Caco-2 (cell line): ENCODE measurements at regions not wholly inside any gene's neighbourhood (a gene's known extent, or its start where the extent isn't known, plus 50 kb on each side); places are given as distances from the start of the nearest gene placed in this dataset.

ENCODE experiments used
- BruUV-seq: library from RNA; stranded (reverse); fragments of 400-500 nt; replicated peaks from 2 replicates; lab custom pipeline; 2021; lab: Mats Ljungman, UMichigan
- CTCF ChIA-PET: fragments of 300-600 bp; sonication (Branson Sonifier 250); formaldehyde crosslinking; loops from one replicate; lab custom pipeline; 2022; ENCODE audit warnings: antibody characterized with exemption; lab: Charles Lee
- POLR2A ChIA-PET: fragments of 300-600 bp; sonication (Branson Sonifier 250); formaldehyde crosslinking; loops from one replicate; lab custom pipeline; 2022; ENCODE audit warnings: antibody characterized with exemption; lab: Charles Lee
- DNase-seq, 2 experiments: peaks; one replicate each; pipeline versions ENCODE4 v3.0.0 to v3.0.0-alpha.2; 2020 to 2022
- H3K27me3 ChIP-seq: replicated peaks from 2 replicates; pipeline ENCODE4 v1.6.0; 2011; ENCODE audit warnings: low read length; ENCODE audit not compliant: control insufficient read depth, insufficient read depth
- H3K36me3 ChIP-seq: 2 replicates; pipeline ENCODE4 v1.5.1; 2011; ENCODE audit warnings: low read length; ENCODE audit not compliant: control insufficient read depth, insufficient read depth
- H3K4me1 ChIP-seq: fragments of 250-450 bp; sonication (Bioruptor Pico); 2 replicates; pipeline ENCODE4 v1.5.1; 2020; ENCODE audit warnings: mild to moderate bottlenecking
- H3K4me3 ChIP-seq: 2 replicates; pipeline ENCODE4 v1.5.1; 2011; ENCODE audit warnings: low read depth, mild to moderate bottlenecking, control low read depth, low read length
- H3K9me3 ChIP-seq: fragments of 250-450 bp; sonication (Bioruptor Pico); 2 replicates; pipeline ENCODE4 v1.5.1; 2020; ENCODE audit warnings: mild to moderate bottlenecking, moderate library complexity
- H3K27ac Mint-ChIP-seq: one replicate; pipeline ENCODE4 v1.8.0; 2022; ENCODE audit warnings: mixed read lengths; ENCODE audit not compliant: unreplicated experiment
- H3K27me3 Mint-ChIP-seq: one replicate; pipeline ENCODE4 v1.8.0; 2022; ENCODE audit warnings: mixed read lengths; ENCODE audit not compliant: insufficient read depth, unreplicated experiment
- H3K36me3 Mint-ChIP-seq: one replicate; pipeline ENCODE4 v1.8.0; 2022; ENCODE audit warnings: mild to moderate bottlenecking, mixed read lengths; ENCODE audit not compliant: insufficient read depth, unreplicated experiment
- H3K4me1 Mint-ChIP-seq: one replicate; pipeline ENCODE4 v1.8.0; 2022; ENCODE audit warnings: low read depth, mixed read lengths; ENCODE audit not compliant: unreplicated experiment
- H3K4me3 Mint-ChIP-seq: one replicate; pipeline ENCODE4 v1.8.0; 2022; ENCODE audit warnings: mild to moderate bottlenecking, moderate library complexity, mixed read lengths; ENCODE audit not compliant: unreplicated experiment
- H3K9me3 Mint-ChIP-seq: one replicate; pipeline ENCODE4 v1.8.0; 2022; ENCODE audit warnings: mixed read lengths; ENCODE audit not compliant: unreplicated experiment
- intact Hi-C: fragments of 100-400 bp; cut with micrococcal nuclease; formaldehyde crosslinking; loops from one replicate; pipeline ENCODE4 v1.10.0; 2022; ENCODE audit not compliant: unreplicated experiment
- TF ChIP-seq, protein P1 (sequence below), 2 experiments: fragments of 200-600 bp in 1 of 2; IDR thresholded peaks; 1 replicate in 1 of 2; 2 replicates in 1 of 2; pipeline versions ENCODE4 v1.5.1 to v1.8.0; 2011 to 2022; ENCODE audit warnings: antibody characterized with exemption in 1 of 2, control low read depth in 1 of 2, inconsistent platforms in 1 of 2, low read depth in 1 of 2, low read length in 1 of 2, mild to moderate bottlenecking in 1 of 2, moderate library complexity in 1 of 2; ENCODE audit not compliant: insufficient read depth in 1 of 2, severe bottlenecking in 1 of 2, unreplicated experiment in 1 of 2

DNA sequence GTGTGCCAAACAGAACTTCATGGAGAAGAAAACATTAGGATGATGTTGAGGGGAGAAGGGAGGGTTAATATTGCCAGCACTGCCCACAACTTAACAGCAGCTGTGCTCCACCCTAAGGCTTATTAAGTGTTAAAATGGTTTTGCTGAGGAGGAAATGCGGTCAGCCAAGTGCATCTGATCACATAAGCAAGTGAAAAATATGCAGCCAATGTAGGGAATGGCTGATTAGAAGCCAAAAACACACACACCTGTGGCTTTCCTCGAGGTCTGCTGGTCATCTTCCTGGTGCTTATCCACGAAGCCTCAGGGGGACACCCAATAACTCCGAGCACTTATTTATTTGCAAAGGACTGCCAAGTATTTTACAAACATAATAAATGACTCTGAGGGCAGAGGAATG is 66.3 kb upstream of the GPR45 start:
- no peaks in the 10 kb centered on the region for H3K4me1 ChIP-seq
- Mint-ChIP-seq H3K4me1 (no peaks in the 10 kb centered on the region), H3K27me3 (peaks cover 12% of the 10 kb centered on the region), H3K9me3 (no peaks in the 10 kb centered on the region), H3K36me3 (no peaks in the 10 kb centered on the region), H3K27ac (no peak overlapping the region), H3K4me3 (no peak overlapping the region)
- ChIA-PET POLR2A (no interaction called here), CTCF (no interaction called here)
- DNase-seq: no peak
- H3K4me3 ChIP-seq: no peak overlapping the region
- intact Hi-C loops: no loop called here
- H3K9me3 ChIP-seq: no peaks in the 10 kb centered on the region
- H3K27me3 ChIP-seq: no peaks in the 10 kb centered on the region
- no peaks in the 10 kb centered on the region for H3K36me3 ChIP-seq
- no TSS peak for BruUV-seq
- TF ChIP-seq, protein P1, sequence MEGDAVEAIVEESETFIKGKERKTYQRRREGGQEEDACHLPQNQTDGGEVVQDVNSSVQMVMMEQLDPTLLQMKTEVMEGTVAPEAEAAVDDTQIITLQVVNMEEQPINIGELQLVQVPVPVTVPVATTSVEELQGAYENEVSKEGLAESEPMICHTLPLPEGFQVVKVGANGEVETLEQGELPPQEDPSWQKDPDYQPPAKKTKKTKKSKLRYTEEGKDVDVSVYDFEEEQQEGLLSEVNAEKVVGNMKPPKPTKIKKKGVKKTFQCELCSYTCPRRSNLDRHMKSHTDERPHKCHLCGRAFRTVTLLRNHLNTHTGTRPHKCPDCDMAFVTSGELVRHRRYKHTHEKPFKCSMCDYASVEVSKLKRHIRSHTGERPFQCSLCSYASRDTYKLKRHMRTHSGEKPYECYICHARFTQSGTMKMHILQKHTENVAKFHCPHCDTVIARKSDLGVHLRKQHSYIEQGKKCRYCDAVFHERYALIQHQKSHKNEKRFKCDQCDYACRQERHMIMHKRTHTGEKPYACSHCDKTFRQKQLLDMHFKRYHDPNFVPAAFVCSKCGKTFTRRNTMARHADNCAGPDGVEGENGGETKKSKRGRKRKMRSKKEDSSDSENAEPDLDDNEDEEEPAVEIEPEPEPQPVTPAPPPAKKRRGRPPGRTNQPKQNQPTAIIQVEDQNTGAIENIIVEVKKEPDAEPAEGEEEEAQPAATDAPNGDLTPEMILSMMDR (IDR thresholded peaks at IDR 0.05; ENCODE audit: insufficient read depth in 1 of 2, low read depth in 1 of 2, low read length in 1 of 2, severe bottlenecking in 1 of 2, unreplicated experiment in 1 of 2): no peak

DNA sequence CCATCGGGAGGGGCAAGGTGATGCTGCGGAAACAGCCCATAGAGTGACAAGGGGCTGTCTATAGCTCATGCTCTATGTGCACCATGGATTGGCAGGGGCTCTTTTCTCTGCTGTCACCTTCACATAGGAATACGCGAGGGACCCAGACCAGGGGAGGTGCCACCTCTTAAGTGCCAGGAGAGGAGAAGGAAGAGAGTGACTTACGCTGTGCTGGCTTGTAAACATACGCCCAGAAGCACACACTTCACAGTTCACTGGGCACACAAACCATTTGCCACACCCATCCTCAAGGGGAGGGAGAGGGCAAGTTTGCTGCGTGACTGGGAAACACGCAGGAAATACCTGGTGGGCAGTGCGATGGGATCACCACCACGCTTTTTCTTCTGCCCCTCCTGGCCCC is 65.1 kb upstream of the GPR45 start:
- no peak for DNase-seq
- H3K4me3 Mint-ChIP-seq: no peak overlapping the region
- peaks cover 12% of the 10 kb centered on the region for H3K27me3 Mint-ChIP-seq
- Histone ChIP-seq H3K36me3 (no peaks in the 10 kb centered on the region), H3K27me3 (no peaks in the 10 kb centered on the region), H3K9me3 (no peaks in the 10 kb centered on the region), H3K4me3 (no peak overlapping the region), H3K4me1 (no peaks in the 10 kb centered on the region)
- ChIA-PET CTCF (no interaction called here), POLR2A (no interaction called here)
- no peaks in the 10 kb centered on the region for H3K36me3 Mint-ChIP-seq
- intact Hi-C loops: no loop called here
- H3K4me1 Mint-ChIP-seq: no peaks in the 10 kb centered on the region
- H3K27ac Mint-ChIP-seq: no peak overlapping the region
- TF ChIP-seq, protein P1 (IDR thresholded peaks at IDR 0.05; ENCODE audit: insufficient read depth in 1 of 2, low read depth in 1 of 2, low read length in 1 of 2, severe bottlenecking in 1 of 2, unreplicated experiment in 1 of 2): no peak
- H3K9me3 Mint-ChIP-seq: no peaks in the 10 kb centered on the region
- BruUV-seq: no TSS peak

DNA sequence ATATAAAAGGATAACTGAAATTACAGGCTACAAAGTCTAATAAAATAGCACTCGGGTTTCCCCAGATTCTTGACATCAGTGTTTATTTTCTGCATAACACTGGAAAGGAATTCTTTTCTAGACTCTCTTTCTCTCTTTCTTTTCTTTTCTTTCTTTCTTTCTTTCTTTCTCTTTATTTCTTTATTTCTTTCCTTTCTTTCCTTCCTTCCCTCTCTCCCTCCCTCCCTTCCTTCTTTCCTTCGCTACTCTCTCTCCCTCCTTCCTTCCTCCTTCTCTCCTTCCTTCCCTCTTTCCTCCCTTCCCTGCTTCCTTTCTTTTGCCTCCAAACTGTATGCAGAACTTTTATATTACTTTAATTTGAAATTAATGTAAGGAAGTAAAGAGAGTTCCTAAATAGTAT is 64.5 kb upstream of the GPR45 start:
- no TSS peak for BruUV-seq
- Mint-ChIP-seq H3K4me3 (no peak overlapping the region), H3K4me1 (no peaks in the 10 kb centered on the region), H3K9me3 (no peaks in the 10 kb centered on the region), H3K27me3 (peaks cover 12% of the 10 kb centered on the region), H3K36me3 (no peaks in the 10 kb centered on the region), H3K27ac (no peak overlapping the region)
- ChIA-PET CTCF (no interaction called here), POLR2A (no interaction called here)
- TF ChIP-seq, protein P1 (IDR thresholded peaks at IDR 0.05; ENCODE audit: insufficient read depth in 1 of 2, low read depth in 1 of 2, low read length in 1 of 2, severe bottlenecking in 1 of 2, unreplicated experiment in 1 of 2): no peak
- Histone ChIP-seq H3K36me3 (no peaks in the 10 kb centered on the region), H3K9me3 (no peaks in the 10 kb centered on the region), H3K4me3 (no peak overlapping the region), H3K27me3 (no peaks in the 10 kb centered on the region), H3K4me1 (no peaks in the 10 kb centered on the region)
- intact Hi-C loops: no loop called here
- DNase-seq: no peak
